HG02973 (cell line): ENCODE measurements at regions not wholly inside any gene's neighbourhood (a gene's known extent, or its start where the extent isn't known, plus 50 kb on each side); places are given as distances from the start of the nearest gene placed in this dataset.

Experiments
- ATAC-seq: cut with Tn5 transposase; IDR thresholded peaks from one replicate; pipeline ENCODE4 v1.9.1; 2021; ENCODE audit warnings: moderate library complexity; ENCODE audit not compliant: unreplicated experiment

- no peak for ATAC-seq
Measured at GRCh38 chr13:62337109-62337880, 921.6 kb upstream of the PCDH20 start.

- ATAC-seq, result no peak
Measured at GRCh38 chr13:62336507-62336906, 920.9 kb upstream of the PCDH20 start.

GRCh38 chr13:62333466-62333865 is 917.8 kb upstream of the PCDH20 start:
- no peak for ATAC-seq

GRCh38 chr13:62331384-62331783 is 915.7 kb upstream of the PCDH20 start:
- ATAC-seq, result no peak

GRCh38 chr13:62327367-62327766 is 911.7 kb upstream of the PCDH20 start:
- no peak for ATAC-seq

GRCh38 chr13:62324842-62325241 is 909.2 kb upstream of the PCDH20 start:
- ATAC-seq, result no peak

GRCh38 chr13:62321895-62322294 is 906.2 kb upstream of the PCDH20 start:
- ATAC-seq, result no peak

- no peak for ATAC-seq
Measured at GRCh38 chr13:62321139-62321538, 905.5 kb upstream of the PCDH20 start.

- ATAC-seq, result no peak
Measured at GRCh38 chr13:62320129-62321108, 904.8 kb upstream of the PCDH20 start.

- no peak for ATAC-seq
Measured at GRCh38 chr13:62309904-62310303, 894.3 kb upstream of the PCDH20 start.

- ATAC-seq, result peak; percentile 53
Measured at GRCh38 chr13:62305756-62306155, 890.1 kb upstream of the PCDH20 start.

- ATAC-seq, result no peak
Measured at GRCh38 chr13:62302341-62302740, 886.7 kb upstream of the PCDH20 start.

GRCh38 chr13:62299988-62300387 is 884.3 kb upstream of the PCDH20 start:
- no peak for ATAC-seq

- ATAC-seq, result no peak
Measured at GRCh38 chr13:62296812-62297211, 881.2 kb upstream of the PCDH20 start.

GRCh38 chr13:62294244-62294643 is 878.6 kb upstream of the PCDH20 start:
- ATAC-seq, result no peak

GRCh38 chr13:62292714-62293480 is 877.2 kb upstream of the PCDH20 start:
- ATAC-seq, result no peak

GRCh38 chr13:62290542-62290941 is 874.9 kb upstream of the PCDH20 start:
- no peak for ATAC-seq

GRCh38 chr13:62287764-62288163 is 872.1 kb upstream of the PCDH20 start:
- ATAC-seq, result no peak

- ATAC-seq, result no peak
Measured at GRCh38 chr13:62280590-62280989, 864.9 kb upstream of the PCDH20 start.

GRCh38 chr13:62278271-62278670 is 862.6 kb upstream of the PCDH20 start:
- no peak for ATAC-seq

- no peak for ATAC-seq
Measured at GRCh38 chr13:62251734-62252133, 836.1 kb upstream of the PCDH20 start.
